GM18867 (cell line): ENCODE measurements at regions not wholly inside any gene's neighbourhood (a gene's known extent, or its start where the extent isn't known, plus 50 kb on each side); places are given as distances from the start of the nearest gene placed in this dataset.
"Not testable (repeated sequence)": the region's sequence is repeated elsewhere in the genome, so short reads cannot be mapped to it uniquely, and the experiment has no call there.

Source experiments
- ATAC-seq: cut with Tn5 transposase; IDR thresholded peaks from one replicate; pipeline ENCODE4 v1.9.1; 2021; ENCODE audit warnings: mild to moderate bottlenecking, moderate library complexity; ENCODE audit not compliant: unreplicated experiment

DNA sequence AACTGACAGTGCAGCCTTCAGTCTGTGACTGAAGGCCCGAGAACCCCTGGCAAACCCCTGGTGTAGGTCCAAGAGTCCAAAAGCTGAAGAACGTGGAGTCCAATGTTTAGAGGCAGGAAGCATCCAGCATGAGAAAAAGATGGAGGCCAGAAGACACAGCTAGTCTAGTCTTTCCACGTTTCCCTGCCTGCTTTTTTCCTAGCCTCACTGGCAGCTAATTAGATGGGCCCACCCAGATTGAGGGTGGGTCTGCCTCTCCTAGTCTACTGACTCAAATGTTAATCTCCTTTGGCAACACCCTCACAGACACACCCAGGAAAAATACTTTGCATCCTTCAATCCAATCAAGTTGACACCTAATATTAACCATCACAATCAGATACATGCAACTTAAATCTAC lies 87.8 kb downstream of the TENT5D start:
- not testable (repeated sequence) for ATAC-seq

DNA sequence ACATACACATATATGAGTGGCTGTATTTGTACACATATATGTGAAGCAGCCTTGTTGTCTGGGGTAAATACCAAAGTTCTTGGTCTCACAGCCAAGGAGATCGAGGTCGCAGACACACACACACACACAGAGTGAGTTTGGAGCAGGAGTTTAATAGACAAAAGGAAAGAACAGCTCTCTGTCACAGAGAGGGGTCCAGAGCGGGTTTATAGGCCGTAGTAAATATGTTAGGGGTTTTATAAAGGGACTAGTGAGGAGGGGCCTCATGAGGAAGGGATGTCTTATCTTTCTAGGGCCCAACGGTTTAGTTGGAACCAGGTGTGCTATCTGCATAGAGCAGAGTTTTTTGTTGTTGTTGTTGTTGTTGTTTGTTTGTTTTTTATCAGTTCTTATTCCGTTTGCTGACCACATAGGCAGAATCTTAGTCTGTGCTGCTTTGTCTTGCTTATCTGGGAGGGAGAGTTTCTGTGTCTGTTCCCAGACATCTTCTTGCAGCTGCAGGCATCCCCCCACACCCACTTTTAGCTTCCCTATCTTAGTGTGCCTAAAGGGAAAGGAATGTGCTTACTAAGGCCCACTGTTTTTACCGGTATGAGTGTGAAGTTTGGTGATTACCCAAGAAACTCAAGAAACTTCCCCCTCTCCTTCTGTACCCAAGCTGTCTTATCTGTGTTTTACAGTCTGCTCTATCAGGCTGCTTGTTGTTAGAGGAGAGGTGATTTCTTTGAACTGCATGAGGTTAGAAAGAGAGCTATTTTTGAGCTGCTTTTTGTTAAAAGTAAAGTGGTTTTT lies 91.9 kb downstream of the TENT5D start:
- ATAC-seq: no peak

DNA sequence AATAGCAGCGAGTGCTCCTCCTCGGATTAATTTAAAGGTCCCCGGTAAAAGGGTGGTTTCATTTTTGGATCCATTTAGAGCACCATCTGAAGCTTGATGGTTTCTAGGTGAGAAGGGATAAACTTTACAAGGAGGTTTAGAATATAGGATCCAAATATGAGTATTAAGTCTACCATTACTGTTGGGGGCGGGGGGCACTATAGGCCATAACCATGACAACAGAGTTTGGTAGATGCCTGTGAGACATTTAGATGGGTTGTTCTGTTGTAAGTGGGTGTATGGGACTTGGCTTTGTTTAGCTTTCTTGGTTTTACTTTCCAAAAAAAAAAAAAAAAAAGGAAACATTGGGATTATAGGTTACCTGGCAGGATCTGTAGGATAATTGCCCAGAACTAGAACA lies 92.7 kb downstream of the TENT5D start:
- no peak for ATAC-seq

DNA sequence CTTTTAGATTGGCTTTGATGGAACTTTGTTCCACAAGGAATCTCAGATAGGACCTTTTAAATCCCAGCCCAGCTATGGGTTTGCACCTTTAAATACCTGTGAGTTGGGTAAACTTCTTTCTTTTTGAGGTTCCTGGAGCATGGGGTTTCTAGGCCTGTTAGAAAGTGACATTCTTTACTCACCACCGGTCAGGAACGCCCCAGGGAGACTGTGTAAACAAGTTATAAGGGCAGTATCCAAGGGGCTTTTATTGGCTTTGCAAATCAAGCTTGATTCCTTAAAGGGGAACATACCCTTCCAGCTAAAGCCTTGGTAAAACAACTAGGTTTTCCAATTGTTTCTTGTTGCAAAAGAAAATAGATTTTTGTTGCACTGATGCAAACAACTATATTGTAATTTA lies 93.4 kb downstream of the TENT5D start:
- no peak for ATAC-seq

DNA sequence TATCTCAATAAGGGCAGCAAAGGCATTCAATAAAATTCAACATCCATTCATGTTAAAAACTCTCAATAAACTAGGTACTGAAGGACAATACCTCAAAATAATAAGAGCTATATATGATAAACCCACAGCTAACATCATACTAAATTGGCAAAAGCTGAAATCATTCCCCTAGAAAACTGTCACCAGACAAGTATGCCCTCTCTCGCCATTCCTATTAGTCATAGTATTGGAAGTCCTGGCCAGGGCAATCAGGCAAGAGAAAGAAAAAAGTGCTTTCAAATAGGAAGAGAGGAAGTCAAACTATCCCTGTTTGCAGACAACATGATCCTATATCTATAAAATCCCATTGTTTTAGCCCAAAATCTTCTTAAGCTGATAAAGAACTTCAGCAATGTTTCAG lies 116.8 kb downstream of the TENT5D start:
- no peak for ATAC-seq

DNA sequence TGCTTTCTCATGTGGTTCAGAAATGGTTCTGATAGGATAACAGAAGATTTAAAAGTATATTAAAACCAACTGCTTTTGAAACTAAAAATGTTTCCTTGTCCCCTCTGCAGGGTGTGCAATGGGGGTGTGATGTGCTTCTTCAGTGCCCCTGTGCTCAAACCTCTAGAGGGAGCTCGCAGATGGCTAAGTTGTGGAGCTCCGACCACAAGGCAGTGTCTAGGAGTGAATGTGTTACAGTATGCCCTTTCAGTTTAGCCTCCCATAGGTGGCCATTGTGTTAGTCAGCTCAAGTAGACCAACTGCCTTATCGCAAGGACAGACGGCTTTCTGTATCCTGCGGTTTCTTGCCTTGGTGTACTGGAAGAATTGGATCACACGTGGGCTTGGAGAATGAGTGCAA lies 130.5 kb downstream of the TENT5D start:
- ATAC-seq: peak; percentile 74

DNA sequence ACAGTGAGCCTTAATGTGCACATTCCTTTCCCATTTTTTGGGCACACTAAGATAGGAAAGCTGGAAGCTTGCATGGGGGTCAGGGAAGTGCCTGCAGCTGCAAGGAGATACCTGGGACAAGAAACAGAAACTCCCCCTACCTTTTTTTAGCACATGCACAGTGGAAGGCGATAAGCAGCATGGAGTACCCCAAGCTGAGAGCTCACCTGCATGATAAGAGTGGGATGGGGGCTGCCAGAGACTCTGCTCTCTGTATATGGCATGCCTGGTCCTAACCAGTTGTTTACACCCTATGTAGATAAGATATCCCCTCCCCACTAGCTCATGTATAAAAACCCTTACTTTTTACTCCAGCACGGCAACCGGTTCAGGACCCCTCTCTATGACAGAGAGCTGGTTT lies 135.9 kb downstream of the TENT5D start:
- no peak for ATAC-seq

DNA sequence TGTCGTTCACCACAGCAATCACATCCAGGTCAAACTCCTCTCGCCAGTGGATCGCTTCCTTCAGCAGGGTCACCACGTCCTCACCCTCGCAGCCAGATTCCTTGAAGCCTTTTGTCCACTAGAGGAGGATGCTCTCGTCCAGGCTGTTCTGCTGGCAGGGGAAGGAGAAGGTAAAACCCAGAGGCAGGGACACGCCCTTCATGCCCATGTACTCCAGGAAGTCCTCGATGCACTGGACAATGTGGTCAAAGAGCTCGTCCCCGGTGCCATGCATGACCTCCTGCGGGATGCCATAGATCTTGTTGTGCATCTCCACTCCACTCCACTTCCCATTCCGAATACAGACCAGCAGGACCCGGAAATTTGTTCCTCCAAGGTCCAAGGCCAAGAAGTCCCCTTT lies 152.4 kb downstream of the TENT5D start:
- ATAC-seq: no peak

DNA sequence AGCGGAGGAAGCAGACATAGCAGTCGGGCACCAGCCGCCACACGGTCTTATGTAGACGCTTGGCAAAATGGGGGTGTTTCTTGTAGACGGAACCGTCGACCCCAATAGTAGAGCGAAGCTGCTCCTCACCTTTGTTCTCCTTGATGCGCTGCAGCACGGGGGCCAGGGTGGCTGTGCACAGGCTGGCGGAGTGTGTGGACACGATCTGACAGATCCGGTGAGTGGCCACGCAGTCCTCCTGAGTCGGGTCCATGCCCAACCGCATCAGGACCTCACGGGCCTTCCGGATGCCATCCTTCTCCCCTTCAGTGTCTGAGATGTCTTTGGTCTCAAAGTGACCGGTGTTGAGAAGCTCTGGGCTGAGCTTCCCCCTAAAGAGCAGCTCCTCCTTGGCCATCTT lies 153.0 kb downstream of the TENT5D start:
- ATAC-seq: no peak

DNA sequence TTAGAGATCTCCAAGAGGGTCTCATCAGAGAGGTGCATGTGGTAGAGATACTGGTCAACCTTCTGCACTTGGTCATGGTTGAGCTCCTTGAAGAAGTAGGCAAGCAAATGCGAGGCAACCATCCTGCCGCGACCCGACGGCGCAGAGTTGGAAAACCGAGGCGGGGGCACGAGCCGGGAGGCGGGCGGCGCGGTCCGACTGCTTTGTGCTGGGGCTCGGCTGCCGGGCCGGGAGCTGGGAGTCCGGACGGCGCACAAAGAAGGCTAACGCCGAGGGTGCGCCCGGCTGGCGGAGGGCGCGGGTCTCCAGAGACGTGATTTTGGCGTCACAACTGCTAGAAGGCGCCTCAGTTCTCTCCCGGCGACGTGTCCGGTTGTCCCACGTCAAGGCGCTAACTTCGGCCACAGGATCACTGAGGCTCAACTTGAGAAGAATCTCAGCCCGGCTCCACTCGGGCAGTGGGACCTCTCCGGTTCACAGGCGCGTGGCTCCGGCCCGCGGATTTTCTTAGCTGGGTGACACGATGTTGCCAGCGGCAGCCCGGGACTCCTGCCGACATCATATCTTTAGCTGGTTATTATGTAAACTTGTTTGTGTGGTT lies 154.3 kb downstream of the TENT5D start:
- not testable (repeated sequence) for ATAC-seq

DNA sequence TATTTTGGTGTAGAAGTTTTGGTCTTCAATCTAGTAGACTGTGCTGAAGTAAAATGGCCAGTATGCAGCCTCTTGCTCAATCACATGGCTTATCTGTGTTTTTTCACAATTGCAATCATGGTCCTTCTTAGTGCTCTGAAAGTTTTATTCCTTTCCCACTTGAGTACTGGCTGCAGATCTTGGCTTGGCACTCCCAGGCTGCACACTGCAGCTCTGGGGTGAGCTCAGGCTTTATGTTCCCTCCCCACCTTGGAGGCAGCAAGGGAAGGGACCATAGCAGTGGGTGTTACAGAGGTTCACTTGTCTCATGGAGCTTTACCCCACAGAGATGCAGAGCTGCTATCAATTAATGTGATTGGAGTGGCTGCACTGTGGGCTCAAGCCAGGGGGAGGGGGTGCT lies 156.0 kb downstream of the TENT5D start:
- ATAC-seq: no peak

DNA sequence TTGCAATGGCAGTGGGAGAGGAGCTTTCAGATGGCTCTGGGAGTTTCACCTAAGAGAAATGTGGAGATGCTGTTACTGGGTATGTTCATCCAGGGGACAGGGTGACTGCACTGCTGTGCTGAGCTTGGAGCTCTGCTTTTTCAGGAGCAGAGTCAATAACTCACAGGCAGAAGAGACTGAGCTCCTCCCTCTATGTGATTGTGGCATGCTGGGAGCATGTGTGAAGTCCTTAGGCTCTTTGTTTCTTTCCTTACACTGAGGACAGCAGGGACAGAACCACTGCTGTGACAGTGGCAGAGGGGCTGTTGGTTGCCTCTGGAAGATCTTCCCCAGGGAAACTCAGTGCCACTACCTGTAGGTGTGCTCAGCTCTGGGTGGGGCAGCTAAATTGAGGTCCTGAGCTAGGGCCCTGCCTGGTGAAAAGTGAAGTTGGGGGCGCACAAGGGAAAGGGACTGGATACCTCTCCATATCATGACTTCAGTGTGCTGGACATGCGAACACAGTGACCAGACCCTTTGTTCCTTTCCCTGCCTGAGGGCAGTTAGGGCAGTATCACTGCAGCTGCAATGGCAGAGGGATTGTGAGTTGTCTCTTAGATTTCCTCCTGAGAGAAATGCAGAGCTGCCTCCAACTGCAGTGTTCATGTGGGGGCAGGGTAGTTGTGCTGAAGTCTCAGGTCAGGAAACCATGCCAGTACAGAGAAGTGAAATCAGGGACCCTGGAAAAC lies 156.7 kb downstream of the TENT5D start:
- no peak for ATAC-seq

DNA sequence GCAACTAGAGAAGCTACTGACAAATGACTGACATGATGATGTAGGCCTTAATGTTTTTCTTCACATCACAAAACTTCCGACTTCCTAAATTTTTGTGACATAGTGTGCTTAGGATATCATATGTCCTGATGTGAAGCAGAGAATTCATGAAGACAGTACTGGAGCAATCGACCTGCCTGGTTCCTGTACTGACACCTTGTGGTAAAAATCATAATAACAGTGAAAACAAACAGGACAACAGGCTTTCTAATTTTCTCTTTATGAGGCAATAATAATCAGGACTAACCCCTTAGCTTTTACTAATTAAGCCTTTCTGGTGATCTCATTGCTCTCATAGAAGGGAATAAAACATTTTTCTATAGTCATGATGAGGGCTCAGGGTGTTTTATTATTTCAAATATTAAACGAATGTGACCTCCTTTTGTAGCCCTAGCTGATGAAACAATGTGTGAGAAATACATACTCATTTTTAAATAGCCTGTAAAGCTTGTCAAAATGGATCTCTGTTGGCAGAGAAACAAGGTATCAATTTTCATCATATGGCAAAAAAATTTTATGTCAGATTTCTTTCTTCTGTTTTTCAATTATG lies 158.4 kb downstream of the TENT5D start:
- ATAC-seq: no peak

DNA sequence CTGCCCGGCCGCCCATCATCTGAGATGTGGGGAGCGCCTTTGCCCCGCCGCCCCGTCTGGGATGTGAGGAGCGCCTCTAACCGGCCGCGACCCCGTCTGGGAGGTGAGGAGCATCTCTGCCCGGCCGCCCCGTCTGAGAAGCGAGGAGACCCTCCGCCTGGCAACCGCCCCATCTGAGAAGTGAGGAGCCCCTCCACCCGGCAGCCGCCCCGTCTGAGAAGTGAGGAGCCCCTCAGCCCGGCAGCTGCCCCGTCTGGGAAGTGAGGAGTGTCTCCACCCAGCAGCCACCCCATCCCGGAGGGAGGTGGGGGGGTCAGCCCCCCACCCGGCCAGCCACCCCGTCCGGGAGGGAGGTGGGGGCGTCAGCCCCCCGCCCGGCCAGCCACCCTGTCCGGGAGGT lies 170.7 kb downstream of the TENT5D start:
- not testable (repeated sequence) for ATAC-seq

DNA sequence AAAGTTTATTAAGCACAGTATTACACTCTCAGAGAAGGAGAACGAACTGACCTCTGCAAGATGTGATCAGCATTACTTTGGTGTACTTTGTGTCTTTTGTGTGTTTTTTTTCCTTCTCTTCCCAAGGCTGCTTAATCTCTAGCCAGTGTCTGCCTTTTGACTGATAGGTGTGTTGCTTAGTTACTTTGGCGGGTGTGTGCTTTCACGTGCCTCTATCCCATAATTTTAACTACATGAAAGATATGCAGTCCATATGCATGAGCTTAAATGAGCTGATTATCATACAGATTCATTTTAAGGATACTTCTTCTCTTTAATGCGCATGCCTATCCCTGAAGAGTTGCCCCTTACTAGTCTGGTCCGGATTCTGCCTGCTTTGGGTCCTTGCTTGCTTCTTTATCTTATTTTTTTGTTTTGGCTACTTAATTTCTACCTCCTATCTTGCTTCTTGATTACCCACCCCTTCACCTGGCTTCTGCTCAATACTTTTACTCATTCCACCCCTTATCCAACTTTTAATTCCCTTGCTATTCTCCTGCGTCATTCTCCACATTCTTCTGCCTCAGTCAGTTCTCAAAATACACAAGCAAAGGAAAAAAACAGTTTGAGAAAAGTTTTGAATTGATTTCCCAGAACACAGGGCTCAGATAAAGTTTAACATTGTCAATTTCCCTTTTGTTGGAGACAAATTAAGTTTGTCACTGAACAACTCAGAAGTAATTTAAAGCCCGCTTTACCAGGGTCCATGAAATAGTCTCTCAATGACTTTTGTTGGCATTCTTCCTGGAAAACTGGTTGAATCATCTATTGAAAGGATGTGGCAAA lies 182.0 kb downstream of the TENT5D start:
- no peak for ATAC-seq
